ENCODE measurements at regions not wholly inside any gene's neighbourhood (a gene's known extent, or its start where the extent isn't known, plus 50 kb on each side); places are given as distances from the start of the nearest gene placed in this dataset.

- DNase-seq (ENCODE audit: low read depth) = no peak
Observed at GRCh38 chr7:128167791-128168666, 73.0 kb upstream of the LEP start.

GRCh38 chr7:128168667-128169210 lies 72.3 kb upstream of the LEP start:
- DNase-seq (ENCODE audit: low read depth) = no peak

- no peak for DNase-seq (ENCODE audit: low read depth)
Observed at GRCh38 chr7:128170461-128170860, 70.6 kb upstream of the LEP start.

- no peak for DNase-seq (ENCODE audit: low read depth)
Observed at GRCh38 chr7:128171342-128171918, 69.6 kb upstream of the LEP start.

GRCh38 chr7:128172151-128172550 lies 68.9 kb upstream of the LEP start:
- DNase-seq (ENCODE audit: low read depth) = no peak

- no peak for DNase-seq (ENCODE audit: low read depth)
Observed at GRCh38 chr7:128172963-128173362, 68.1 kb upstream of the LEP start.

GRCh38 chr7:128174386-128174785 lies 66.7 kb upstream of the LEP start:
- no peak for DNase-seq (ENCODE audit: low read depth)

GRCh38 chr7:128176696-128177095 lies 64.4 kb upstream of the LEP start:
- no peak for DNase-seq (ENCODE audit: low read depth)

- DNase-seq (ENCODE audit: low read depth) = no peak
Observed at GRCh38 chr7:128177768-128178550, 63.1 kb upstream of the LEP start.

GRCh38 chr7:128178611-128179010 lies 62.5 kb upstream of the LEP start:
- no peak for DNase-seq (ENCODE audit: low read depth)

GRCh38 chr7:128188396-128189230 lies 52.5 kb upstream of the LEP start:
- no peak for DNase-seq (ENCODE audit: low read depth)

GRCh38 chr7:128189231-128189930 lies 51.7 kb upstream of the LEP start:
- DNase-seq (ENCODE audit: low read depth) = no peak

GRCh38 chr7:128190051-128190647 lies 50.9 kb upstream of the LEP start:
- DNase-seq (ENCODE audit: low read depth) = no peak

- no peak for DNase-seq (ENCODE audit: low read depth)
Observed at GRCh38 chr7:128191136-128191844, 49.8 kb upstream of the LEP start.
